ENCODE measurements at regions not wholly inside any gene's neighbourhood (a gene's known extent, or its start where the extent isn't known, plus 50 kb on each side); places are given as distances from the start of the nearest gene placed in this dataset.

DNA sequence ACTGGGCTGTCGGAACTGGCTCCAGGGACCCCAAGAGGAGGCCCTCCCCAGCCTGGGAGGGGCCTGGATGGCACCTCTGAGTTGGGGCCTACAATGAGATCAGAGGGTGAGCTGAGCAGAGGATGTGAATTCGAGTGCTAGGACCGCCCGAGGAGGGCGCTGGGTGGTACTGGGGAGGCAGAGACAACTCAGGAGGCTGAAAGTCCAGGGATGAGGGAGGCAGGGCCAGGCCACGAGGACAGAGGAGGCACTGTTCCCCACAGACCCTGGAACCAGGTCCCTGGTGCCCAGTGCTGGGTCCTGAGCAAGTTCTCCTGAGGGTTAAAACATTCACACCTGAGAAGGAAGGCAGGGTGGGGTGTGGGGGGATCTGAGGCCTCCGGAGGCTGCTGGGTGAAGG, 218.0 kb downstream of the CTTN start:
- no peaks in the 10 kb centered on the region for H3K27me3 ChIP-seq (ENCODE audit: control insufficient read depth in 1 of 2, insufficient read depth in 2 of 2, low read length in 2 of 2)
- no peak for TF ChIP-seq KLF9 (CRISPR knock-in tag; IDR thresholded peaks at IDR 0.05; ENCODE audit: low read depth)
- 0 out of 2 replicates have a peak, but pooled peaks have one; percentile 15 for TF ChIP-seq HNRNPL (IDR thresholded peaks at IDR 0.05; ENCODE audit: low read depth, low read length)
- TF ChIP-seq KAT2B (IDR thresholded peaks at IDR 0.05; ENCODE audit: borderline replicate concordance, low read depth, low read length) = no peak
- peak; percentile 12 for TF ChIP-seq HNRNPLL (IDR thresholded peaks at IDR 0.05; ENCODE audit: low read depth, low read length, poor library complexity, severe bottlenecking)
- TF ChIP-seq, protein P1, sequence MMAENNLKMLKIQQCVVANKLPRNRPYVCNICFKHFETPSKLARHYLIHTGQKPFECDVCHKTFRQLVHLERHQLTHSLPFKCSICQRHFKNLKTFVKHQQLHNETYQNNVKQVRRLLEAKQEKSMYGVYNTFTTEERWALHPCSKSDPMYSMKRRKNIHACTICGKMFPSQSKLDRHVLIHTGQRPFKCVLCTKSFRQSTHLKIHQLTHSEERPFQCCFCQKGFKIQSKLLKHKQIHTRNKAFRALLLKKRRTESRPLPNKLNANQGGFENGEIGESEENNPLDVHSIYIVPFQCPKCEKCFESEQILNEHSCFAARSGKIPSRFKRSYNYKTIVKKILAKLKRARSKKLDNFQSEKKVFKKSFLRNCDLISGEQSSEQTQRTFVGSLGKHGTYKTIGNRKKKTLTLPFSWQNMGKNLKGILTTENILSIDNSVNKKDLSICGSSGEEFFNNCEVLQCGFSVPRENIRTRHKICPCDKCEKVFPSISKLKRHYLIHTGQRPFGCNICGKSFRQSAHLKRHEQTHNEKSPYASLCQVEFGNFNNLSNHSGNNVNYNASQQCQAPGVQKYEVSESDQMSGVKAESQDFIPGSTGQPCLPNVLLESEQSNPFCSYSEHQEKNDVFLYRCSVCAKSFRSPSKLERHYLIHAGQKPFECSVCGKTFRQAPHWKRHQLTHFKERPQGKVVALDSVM (CRISPR knock-in tag; IDR thresholded peaks at IDR 0.05) = peak; percentile 71; the same call in 1 of the 2 replicates
- FAIRE-seq = no peak

DNA sequence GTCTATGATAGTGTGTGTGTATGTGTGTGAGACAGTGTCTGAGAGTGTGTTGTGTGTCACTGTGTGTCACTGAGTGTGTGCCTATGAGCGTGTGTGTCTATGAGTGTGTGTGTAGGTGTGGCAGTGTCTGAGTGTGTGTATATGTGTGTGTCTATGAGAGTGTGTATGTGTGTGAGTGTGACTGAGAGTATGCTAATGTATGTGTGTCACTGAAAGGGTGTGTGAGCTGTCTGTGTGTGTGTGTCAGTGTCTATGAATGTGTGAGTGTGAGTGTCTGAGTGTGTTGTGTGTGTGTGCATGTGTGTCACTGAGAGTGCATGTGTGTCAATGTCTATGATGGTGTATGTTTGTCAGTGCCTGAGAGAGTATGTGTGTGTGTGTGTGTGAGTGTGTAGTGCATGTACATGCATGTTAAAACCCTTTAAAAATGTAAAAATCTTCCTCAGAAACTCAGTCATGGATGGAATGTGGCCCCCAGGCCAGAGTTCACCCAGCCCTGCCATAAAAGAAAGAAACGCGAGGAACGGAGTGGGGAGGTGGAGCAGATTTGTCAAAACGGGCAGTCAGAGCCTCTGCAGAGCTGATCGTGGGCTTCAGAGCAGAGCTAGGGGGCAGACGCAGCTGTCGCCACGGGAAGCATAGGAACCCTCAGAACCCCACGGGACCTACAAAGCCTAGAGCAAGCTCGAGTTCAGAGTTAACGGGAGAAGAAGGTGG, 218.8 kb downstream of the CTTN start:
- Histone ChIP-seq H2AFZ (ENCODE audit: low read length) (no peak overlapping the region), H3K27me3 (ENCODE audit: control insufficient read depth in 1 of 2, insufficient read depth in 2 of 2, low read length in 2 of 2) (no peaks in the 10 kb centered on the region), H3K36me3 (replicated peaks in 1 of 2; ENCODE audit: control insufficient read depth in 1 of 2, insufficient read depth in 2 of 2, low read length in 2 of 2) (no peaks in the 10 kb centered on the region), H3K9me3 (ENCODE audit: low read length) (no peaks in the 10 kb centered on the region; the same call in 1 of the 2 replicates), H4K20me1 (ENCODE audit: insufficient read depth, low read length) (peaks cover 7% of the 10 kb centered on the region; the same call in 1 of the 2 replicates), H3K4me1 (ENCODE audit: insufficient read depth, low read length) (peaks cover 51% of the 10 kb centered on the region), H3K79me2 (ENCODE audit: insufficient read depth, low read length) (no peaks in the 10 kb centered on the region), H3K9ac (ENCODE audit: insufficient read depth, low read depth, low read length) (no peak overlapping the region), H3K27ac (ENCODE audit: extremely low read length, insufficient read depth, low read length) (peak overlapping the region; percentile 25), H3K4me2 (ENCODE audit: low read depth, low read length) (peak overlapping the region; percentile 18; the same call in 1 of the 2 replicates), H3K4me3 (replicated peaks in 1 of 3; ENCODE audit: insufficient read depth in 1 of 3, low read depth in 2 of 3, low read length in 3 of 3) (no peak overlapping the region)
- no peak for FAIRE-seq
- 58% methylated on average over 11 of the region's 12 CpGs for WGBS (ENCODE audit: low lambda C conversion rate)
- intact Hi-C loops (cut with micrococcal nuclease; ENCODE audit: unreplicated experiment) (no loop called here), in situ Hi-C loops (cut with HindIII; ENCODE audit: extremely low pct_ligation_motif_present, low pct_unique_long_range_greater_than_20kb) (no loop called here)
- BruUV-seq (replicated peaks) = no TSS peak
- CTCF ChIA-PET (ENCODE audit: low intra/inter-chr PET ratio, low total read pairs) = no interaction called here
- peak; percentile 34 for ATAC-seq
- POLR2A ChIA-PET = no interaction called here
- no peak for DNase-seq (ENCODE audit: low spot score)
- no peak for TF ChIP-seq ZNF674 (CRISPR knock-in tag; IDR thresholded peaks at IDR 0.05; ENCODE audit: low read depth)
- TF ChIP-seq ARNT (IDR thresholded peaks at IDR 0.05) = 0 out of 2 replicates have a peak, but pooled peaks have one; percentile 48
- no peak for TF ChIP-seq RXRB (CRISPR knock-in tag; IDR thresholded peaks at IDR 0.05; ENCODE audit: borderline replicate concordance)
- TF ChIP-seq, protein P2, sequence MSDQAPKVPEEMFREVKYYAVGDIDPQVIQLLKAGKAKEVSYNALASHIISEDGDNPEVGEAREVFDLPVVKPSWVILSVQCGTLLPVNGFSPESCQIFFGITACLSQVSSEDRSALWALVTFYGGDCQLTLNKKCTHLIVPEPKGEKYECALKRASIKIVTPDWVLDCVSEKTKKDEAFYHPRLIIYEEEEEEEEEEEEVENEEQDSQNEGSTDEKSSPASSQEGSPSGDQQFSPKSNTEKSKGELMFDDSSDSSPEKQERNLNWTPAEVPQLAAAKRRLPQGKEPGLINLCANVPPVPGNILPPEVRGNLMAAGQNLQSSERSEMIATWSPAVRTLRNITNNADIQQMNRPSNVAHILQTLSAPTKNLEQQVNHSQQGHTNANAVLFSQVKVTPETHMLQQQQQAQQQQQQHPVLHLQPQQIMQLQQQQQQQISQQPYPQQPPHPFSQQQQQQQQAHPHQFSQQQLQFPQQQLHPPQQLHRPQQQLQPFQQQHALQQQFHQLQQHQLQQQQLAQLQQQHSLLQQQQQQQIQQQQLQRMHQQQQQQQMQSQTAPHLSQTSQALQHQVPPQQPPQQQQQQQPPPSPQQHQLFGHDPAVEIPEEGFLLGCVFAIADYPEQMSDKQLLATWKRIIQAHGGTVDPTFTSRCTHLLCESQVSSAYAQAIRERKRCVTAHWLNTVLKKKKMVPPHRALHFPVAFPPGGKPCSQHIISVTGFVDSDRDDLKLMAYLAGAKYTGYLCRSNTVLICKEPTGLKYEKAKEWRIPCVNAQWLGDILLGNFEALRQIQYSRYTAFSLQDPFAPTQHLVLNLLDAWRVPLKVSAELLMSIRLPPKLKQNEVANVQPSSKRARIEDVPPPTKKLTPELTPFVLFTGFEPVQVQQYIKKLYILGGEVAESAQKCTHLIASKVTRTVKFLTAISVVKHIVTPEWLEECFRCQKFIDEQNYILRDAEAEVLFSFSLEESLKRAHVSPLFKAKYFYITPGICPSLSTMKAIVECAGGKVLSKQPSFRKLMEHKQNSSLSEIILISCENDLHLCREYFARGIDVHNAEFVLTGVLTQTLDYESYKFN (CRISPR knock-in tag; conservative IDR thresholded peaks at IDR 0.05) = 0 out of 2 replicates have a peak, but pooled peaks have one; percentile 19
- 0 out of 2 replicates have a peak, but pooled peaks have one; percentile 21 for TF ChIP-seq LCORL (IDR thresholded peaks at IDR 0.05)
- TF ChIP-seq LCORL (CRISPR knock-in tag; IDR thresholded peaks at IDR 0.05) = no peak

More for the DNA sequence above, 218.0 kb downstream of the CTTN start:
- H3K36me3 ChIP-seq (replicated peaks in 1 of 2; ENCODE audit: control insufficient read depth in 1 of 2, insufficient read depth in 2 of 2, low read length in 2 of 2) = no peaks in the 10 kb centered on the region
- H3K79me2 ChIP-seq (ENCODE audit: insufficient read depth, low read length) = no peaks in the 10 kb centered on the region
- peaks cover 51% of the 10 kb centered on the region for H3K4me1 ChIP-seq (ENCODE audit: insufficient read depth, low read length)
- H3K4me2 ChIP-seq (ENCODE audit: low read depth, low read length) = no peak overlapping the region
- 86% methylated on average over 6 of the region's 7 CpGs for WGBS (ENCODE audit: low lambda C conversion rate)
- ChIA-PET CTCF (ENCODE audit: low intra/inter-chr PET ratio, low total read pairs) (no interaction called here), POLR2A (no interaction called here)
- no peaks in the 10 kb centered on the region; the same call in 1 of the 2 replicates for H3K9me3 ChIP-seq (ENCODE audit: low read length)
- no peak overlapping the region for H3K27ac ChIP-seq (ENCODE audit: extremely low read length, insufficient read depth, low read length)
- in situ Hi-C loops (cut with HindIII; ENCODE audit: extremely low pct_ligation_motif_present, low pct_unique_long_range_greater_than_20kb) (no loop called here), intact Hi-C loops (cut with micrococcal nuclease; ENCODE audit: unreplicated experiment) (no loop called here)
- no peak overlapping the region for H3K9ac ChIP-seq (ENCODE audit: insufficient read depth, low read depth, low read length)
- peaks cover 7% of the 10 kb centered on the region; the same call in 1 of the 2 replicates for H4K20me1 ChIP-seq (ENCODE audit: insufficient read depth, low read length)
- ATAC-seq (peak; percentile 7; the same call in 1 of the 3 replicates), DNase-seq (ENCODE audit: low spot score) (no peak)
- BruUV-seq (replicated peaks) = no TSS peak
- no peak overlapping the region for H3K4me3 ChIP-seq (replicated peaks in 1 of 3; ENCODE audit: insufficient read depth in 1 of 3, low read depth in 2 of 3, low read length in 3 of 3)
- H2AFZ ChIP-seq (ENCODE audit: low read length) = no peak overlapping the region
